ENCODE measurements at regions not wholly inside any gene's neighbourhood (a gene's known extent, or its start where the extent isn't known, plus 50 kb on each side); places are given as distances from the start of the nearest gene placed in this dataset.

DNA sequence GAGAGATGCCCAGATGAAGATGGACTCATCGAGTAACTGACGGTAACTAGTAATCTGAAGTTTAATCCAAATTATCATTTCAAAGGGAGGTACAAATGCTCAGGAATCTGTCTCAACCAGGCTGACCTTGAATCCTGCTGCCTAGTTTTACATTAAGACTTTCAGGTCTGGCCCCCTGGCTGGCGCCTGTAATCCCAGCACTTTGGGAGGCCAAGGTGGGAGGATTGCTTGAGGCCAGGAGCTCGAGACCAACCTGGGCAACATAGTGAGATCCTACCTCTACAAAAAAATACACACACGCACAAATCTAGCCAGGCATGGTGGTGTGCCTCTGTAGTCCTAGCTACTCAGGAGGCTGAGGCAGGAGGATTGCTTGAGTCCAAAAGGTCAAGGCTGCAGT is 95.7 kb upstream of the AKT3 start (continued):
- TF ChIP-seq E2F8 (IDR thresholded peaks at IDR 0.05; ENCODE audit: low read depth, partially characterized antibody): no peak

DNA sequence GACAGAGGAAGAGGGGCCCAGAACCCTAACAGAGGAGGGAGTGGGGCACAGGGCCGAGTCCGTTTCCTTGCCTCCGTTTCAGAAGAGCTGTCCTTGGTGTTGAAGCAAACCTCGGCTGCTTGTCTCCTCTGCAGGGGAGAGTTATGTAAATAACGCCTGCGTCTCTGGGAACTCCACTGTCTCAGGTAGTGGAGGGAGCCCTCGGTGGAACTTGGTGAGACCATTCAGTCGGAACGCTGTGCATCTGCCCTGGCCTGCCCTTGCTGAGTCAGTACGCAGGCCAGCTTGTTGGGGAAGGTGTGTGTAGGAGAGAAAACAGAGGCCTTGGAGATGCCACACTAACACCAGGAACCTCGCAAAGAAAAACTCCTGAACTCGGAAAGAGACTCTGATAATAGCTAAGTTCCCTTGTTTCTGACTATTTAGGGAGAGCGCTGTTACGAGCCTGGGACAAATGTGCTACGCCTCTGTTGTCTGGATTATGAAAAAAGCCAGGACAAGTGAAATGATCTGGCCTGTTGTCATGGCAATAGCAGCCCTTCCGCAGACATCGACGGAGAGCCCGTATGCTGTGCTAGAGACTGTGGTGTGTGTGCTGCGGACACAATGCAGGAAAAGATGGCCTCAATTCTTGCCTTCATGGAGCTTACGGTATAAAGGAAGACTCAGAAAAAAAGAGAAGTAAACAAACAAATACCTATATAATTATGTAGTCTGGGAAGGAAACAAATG is 94.6 kb upstream of the AKT3 start:
- WGBS (ENCODE audit: insufficient coverage, insufficient replicate concordance, low lambda C conversion rate, missing lambda C conversion rate): 64% methylated on average over 21 of the region's 21 CpGs
- H2AFZ ChIP-seq (ENCODE audit: control insufficient read depth, low read depth, low read length): no peak overlapping the region
- H4K20me1 ChIP-seq (ENCODE audit: control insufficient read depth, insufficient read depth): no peaks in the 10 kb centered on the region
- no peak for FAIRE-seq
- H3K27me3 ChIP-seq (replicated peaks in 1 of 2; ENCODE audit: control insufficient read depth in 2 of 2, insufficient read depth in 2 of 2, low read length in 1 of 2): no peaks in the 10 kb centered on the region
- no peak overlapping the region for H3K9ac ChIP-seq (ENCODE audit: control insufficient read depth, insufficient read depth, low read length)
- no peak for DNase-seq (ENCODE audit: low read depth, low spot score)
- intact Hi-C loops (cut with micrococcal nuclease; ENCODE audit: unreplicated experiment): loop anchor here (10.0 kb wide), 1 partner anchor 240 kb away; no protein-coding TSS in a partner anchor
- in situ Hi-C loops (cut with MboI): no loop called here
- H3K36me3 ChIP-seq (ENCODE audit: control insufficient read depth in 2 of 2, insufficient read depth in 2 of 2, low read length in 1 of 2): no peaks in the 10 kb centered on the region
- H3K27ac ChIP-seq (ENCODE audit: control insufficient read depth, insufficient read depth): no peak overlapping the region
- no peak overlapping the region for H3K4me3 ChIP-seq
- peak; percentile 71; the same call in 1 of the 2 replicates for TF ChIP-seq REST (IDR thresholded peaks at IDR 0.05; ENCODE audit: low read depth, low read length)
- no peak for TF ChIP-seq LARP7 (IDR thresholded peaks at IDR 0.05)
- H3K79me2 ChIP-seq (ENCODE audit: control insufficient read depth, insufficient read depth, low read length): no peaks in the 10 kb centered on the region
- CTCF ChIA-PET: no interaction called here
- SMC1A ChIA-PET (ENCODE audit: uncharacterized antibody, unreplicated experiment): interaction anchor here (1.2 kb wide), 1 partner anchor 601 kb away, joined by 5 read pairs; no protein-coding TSS in a partner anchor
- POLR2A ChIA-PET: no interaction called here
- H3K4me2 ChIP-seq (ENCODE audit: control insufficient read depth, insufficient read depth): no peak overlapping the region
- RAD21 ChIA-PET (ENCODE audit: unreplicated experiment): no interaction called here
- ATAC-seq: no peak
- H3K4me1 ChIP-seq (ENCODE audit: control insufficient read depth, insufficient read depth, low read length): no peaks in the 10 kb centered on the region
- BruUV-seq (replicated peaks): no TSS peak
- no peaks in the 10 kb centered on the region for H3K9me3 ChIP-seq (replicated peaks; ENCODE audit: control insufficient read depth, insufficient read depth, low read length)
